HCT116 (cell line): ENCODE measurements at regions not wholly inside any gene's neighbourhood (a gene's known extent, or its start where the extent isn't known, plus 50 kb on each side); places are given as distances from the start of the nearest gene placed in this dataset.

Experiments used
- ATAC-seq: fragments of 200-7000 bp; cut with Tn5 transposase; 2 replicates; pipeline ENCODE4 v1.9.1; 2020; ENCODE audit warnings: mild to moderate bottlenecking, moderate library complexity
- BruUV-seq: library from RNA; stranded (reverse); fragments of 400-500 nt; replicated peaks from 2 replicates; lab custom pipeline; 2021; lab: Mats Ljungman, UMichigan
- CTCF ChIA-PET: fragments of 300-600 bp; sonication (Branson Sonifier 250); formaldehyde crosslinking; loops from one replicate; lab custom pipeline; 2021; ENCODE audit warnings: antibody characterized with exemption; lab: Charles Lee
- POLR2A ChIA-PET: fragments of 300-600, 350-600 bp; sonication (Branson Sonifier 250); formaldehyde crosslinking; loops from one replicate; lab custom pipeline; 2021; ENCODE audit warnings: antibody characterized with exemption; lab: Charles Lee
- RAD21 ChIA-PET, 2 experiments: fragments of 300-600 bp; sonication (Branson Sonifier 250); formaldehyde crosslinking; loops; one replicate each; lab custom pipeline; 2023; ENCODE audit warnings: low total read pairs in 2 of 2; ENCODE audit not compliant: uncharacterized antibody in 2 of 2, unreplicated experiment in 2 of 2, low non-redundant PET in 1 of 2; lab: Charles Lee
- DNase-seq: peaks from one replicate; pipeline ENCODE4 v3.0.0-alpha.2; 2010; ENCODE audit warnings: low read depth, low spot score
- H2AFZ ChIP-seq: fragments of 200-600 bp; shearing (Covaris generic), sonication (generic); 2 replicates; pipeline ENCODE4 v1.6.1; 2017; ENCODE audit warnings: low read depth, mixed run types, mixed read lengths, antibody characterized with exemption, low read length; ENCODE audit not compliant: poor library complexity, severe bottlenecking
- H3K27ac ChIP-seq: 2 replicates; pipeline ENCODE4 v1.5.1; 2012; ENCODE audit warnings: low read depth, low read length
- H3K27me3 ChIP-seq: fragments of 200-600 bp; sonication (generic); 2 replicates; pipeline ENCODE4 v1.6.1; 2016; ENCODE audit warnings: mixed run types, low read length, mixed read lengths; ENCODE audit not compliant: insufficient read depth
- H3K36me3 ChIP-seq, 2 experiments: fragments of 200-500 bp in 1 of 2; fragments of 200-600 bp in 1 of 2; sonication (Bioruptor generic) in 1 of 2; sonication (generic) in 1 of 2; 2 replicates each; pipeline versions ENCODE4 v1.5.1 to v1.6.1; 2014 to 2016; ENCODE audit warnings: low read length in 2 of 2, inconsistent platforms in 1 of 2, mixed read lengths in 1 of 2, mixed run types in 1 of 2; ENCODE audit not compliant: insufficient read depth in 2 of 2, control insufficient read depth in 1 of 2
- H3K4me1 ChIP-seq, 2 experiments: fragments of 200-600 bp in 1 of 2; sonication (generic) in 1 of 2; 2 replicates each; pipeline versions ENCODE4 v1.5.1 to v1.6.1; 2012 to 2017; ENCODE audit warnings: low read length in 2 of 2, inconsistent platforms in 1 of 2, mild to moderate bottlenecking in 1 of 2, mixed read lengths in 1 of 2, mixed run types in 1 of 2, moderate library complexity in 1 of 2; ENCODE audit not compliant: insufficient read depth in 2 of 2, control insufficient read depth in 1 of 2
- H3K4me2 ChIP-seq: fragments of 200-600 bp; sonication (generic); 2 replicates; pipeline ENCODE4 v1.6.1; 2017; ENCODE audit warnings: mixed run types, low read length, mixed read lengths
- H3K4me3 ChIP-seq, 2 experiments: fragments of 200-600 bp in 1 of 2; sonication (generic) in 1 of 2; replicated peaks in 1 of 2; 2 replicates each; pipeline ENCODE4 v1.5.1; 2011 to 2016; ENCODE audit warnings: low read length in 2 of 2, control low read depth in 1 of 2, low read depth in 1 of 2, mild to moderate bottlenecking in 1 of 2, mixed read lengths in 1 of 2, mixed run types in 1 of 2
- H3K79me2 ChIP-seq: fragments of 200-600 bp; sonication (generic); 2 replicates; pipeline ENCODE4 v1.6.1; 2017; ENCODE audit warnings: mild to moderate bottlenecking, mixed run types, low read length, moderate library complexity, mixed read lengths; ENCODE audit not compliant: insufficient read depth
- H3K9ac ChIP-seq: fragments of 200-600 bp; sonication (generic); 2 replicates; pipeline ENCODE4 v1.6.1; 2016; ENCODE audit warnings: low read length, mixed read lengths
- H3K9me2 ChIP-seq: fragments of 200-600 bp; sonication (generic), shearing (Covaris generic); 2 replicates; pipeline ENCODE4 v1.6.1; 2017; ENCODE audit warnings: mixed run types, mild to moderate bottlenecking, moderate library complexity; ENCODE audit not compliant: insufficient read depth
- H3K9me3 ChIP-seq, 2 experiments: fragments of 200-500 bp in 1 of 2; fragments of 200-600 bp in 1 of 2; sonication (Bioruptor generic) in 1 of 2; sonication (generic) in 1 of 2; 2 replicates each; pipeline ENCODE4 v1.6.1; 2014 to 2017; ENCODE audit warnings: low read length in 2 of 2, mixed read lengths in 2 of 2, inconsistent platforms in 1 of 2, low read depth in 1 of 2, mild to moderate bottlenecking in 1 of 2, mixed run types in 1 of 2, moderate library complexity in 1 of 2; ENCODE audit not compliant: control insufficient read depth in 1 of 2, insufficient read depth in 1 of 2
- H4K20me1 ChIP-seq: fragments of 200-600 bp; sonication (generic), shearing (Covaris generic); 2 replicates; pipeline ENCODE4 v1.6.1; 2017; ENCODE audit warnings: mixed run types, mild to moderate bottlenecking, moderate library complexity; ENCODE audit not compliant: insufficient read depth
- RAD21 ChIP-seq: IDR thresholded peaks from 2 replicates; pipeline ENCODE4 v1.6.1; 2012; ENCODE audit warnings: low read depth, mild to moderate bottlenecking
- intact Hi-C: fragments of 100-400 bp; cut with micrococcal nuclease; formaldehyde crosslinking; loops from 2 replicates; pipeline ENCODE4 v1.10.0; 2022
- TF ChIP-seq, protein P1 (sequence below): IDR thresholded peaks from 2 replicates; pipeline ENCODE4 v1.6.1; 2012; ENCODE audit warnings: low read depth
- TF ChIP-seq, protein P2 (sequence below), 3 experiments: fragments of 200-600 bp in 1 of 3; sonication (generic) in 1 of 3; IDR thresholded peaks in 2 of 3; conservative IDR thresholded peaks in 1 of 3; 2 replicates each; pipeline ENCODE4 v1.5.1; 2012 to 2017; ENCODE audit warnings: low read depth in 2 of 3, low read length in 2 of 3, antibody characterized with exemption in 1 of 3, borderline replicate concordance in 1 of 3, control low read depth in 1 of 3, mild to moderate bottlenecking in 1 of 3, mixed read lengths in 1 of 3, mixed run types in 1 of 3, moderate library complexity in 1 of 3; ENCODE audit not compliant: insufficient read depth in 1 of 3

DNA sequence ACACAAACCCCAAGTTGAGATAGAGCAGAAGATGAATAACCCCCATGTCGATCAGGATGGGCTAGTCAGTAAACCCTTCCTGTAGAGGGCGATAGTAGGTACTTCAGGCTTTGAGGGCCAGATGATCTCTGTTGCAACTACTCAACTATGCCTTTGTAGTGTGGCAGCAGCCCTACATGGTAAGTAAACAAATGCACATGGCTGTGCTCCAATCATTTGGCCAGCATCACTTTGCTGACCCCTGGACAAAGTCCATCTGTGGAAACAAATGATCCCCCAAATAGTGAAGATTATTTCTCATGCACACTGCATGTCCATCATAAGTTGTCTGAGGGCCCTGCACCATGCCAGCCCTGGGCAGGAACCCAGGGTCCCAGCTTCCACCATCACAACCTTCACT lies 402.2 kb upstream of the PROK2 start:
- no TSS peak for BruUV-seq
- Histone ChIP-seq H3K27ac (no peak overlapping the region), H3K4me1 (peaks cover 0 to 3% of the 10 kb centered on the region in 2 experiments; a peak in 1 of 4 replicates), H3K9me3 (no peaks in the 10 kb centered on the region), H3K36me3 (no peaks in the 10 kb centered on the region), H4K20me1 (no peaks in the 10 kb centered on the region), H3K9me2 (no peaks in the 10 kb centered on the region), H3K27me3 (0 out of 2 replicates have a peak, but pooled peaks cover 12% of the 10 kb centered on the region), H3K79me2 (no peaks in the 10 kb centered on the region), H2AFZ (no peak overlapping the region), H3K4me2 (no peak overlapping the region), H3K9ac (no peak overlapping the region), H3K4me3 (no peak overlapping the region)
- ChIA-PET CTCF (no interaction called here), POLR2A (no interaction called here), RAD21 (no interaction called here)
- intact Hi-C loops, result no loop called here
- ATAC-seq (peak; percentile 67), DNase-seq (no peak)
- TF ChIP-seq, protein P1, sequence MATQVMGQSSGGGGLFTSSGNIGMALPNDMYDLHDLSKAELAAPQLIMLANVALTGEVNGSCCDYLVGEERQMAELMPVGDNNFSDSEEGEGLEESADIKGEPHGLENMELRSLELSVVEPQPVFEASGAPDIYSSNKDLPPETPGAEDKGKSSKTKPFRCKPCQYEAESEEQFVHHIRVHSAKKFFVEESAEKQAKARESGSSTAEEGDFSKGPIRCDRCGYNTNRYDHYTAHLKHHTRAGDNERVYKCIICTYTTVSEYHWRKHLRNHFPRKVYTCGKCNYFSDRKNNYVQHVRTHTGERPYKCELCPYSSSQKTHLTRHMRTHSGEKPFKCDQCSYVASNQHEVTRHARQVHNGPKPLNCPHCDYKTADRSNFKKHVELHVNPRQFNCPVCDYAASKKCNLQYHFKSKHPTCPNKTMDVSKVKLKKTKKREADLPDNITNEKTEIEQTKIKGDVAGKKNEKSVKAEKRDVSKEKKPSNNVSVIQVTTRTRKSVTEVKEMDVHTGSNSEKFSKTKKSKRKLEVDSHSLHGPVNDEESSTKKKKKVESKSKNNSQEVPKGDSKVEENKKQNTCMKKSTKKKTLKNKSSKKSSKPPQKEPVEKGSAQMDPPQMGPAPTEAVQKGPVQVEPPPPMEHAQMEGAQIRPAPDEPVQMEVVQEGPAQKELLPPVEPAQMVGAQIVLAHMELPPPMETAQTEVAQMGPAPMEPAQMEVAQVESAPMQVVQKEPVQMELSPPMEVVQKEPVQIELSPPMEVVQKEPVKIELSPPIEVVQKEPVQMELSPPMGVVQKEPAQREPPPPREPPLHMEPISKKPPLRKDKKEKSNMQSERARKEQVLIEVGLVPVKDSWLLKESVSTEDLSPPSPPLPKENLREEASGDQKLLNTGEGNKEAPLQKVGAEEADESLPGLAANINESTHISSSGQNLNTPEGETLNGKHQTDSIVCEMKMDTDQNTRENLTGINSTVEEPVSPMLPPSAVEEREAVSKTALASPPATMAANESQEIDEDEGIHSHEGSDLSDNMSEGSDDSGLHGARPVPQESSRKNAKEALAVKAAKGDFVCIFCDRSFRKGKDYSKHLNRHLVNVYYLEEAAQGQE, result no peak
- TF ChIP-seq RAD21, result peak; percentile 25; the same call in 1 of the 2 replicates
- TF ChIP-seq, protein P2, sequence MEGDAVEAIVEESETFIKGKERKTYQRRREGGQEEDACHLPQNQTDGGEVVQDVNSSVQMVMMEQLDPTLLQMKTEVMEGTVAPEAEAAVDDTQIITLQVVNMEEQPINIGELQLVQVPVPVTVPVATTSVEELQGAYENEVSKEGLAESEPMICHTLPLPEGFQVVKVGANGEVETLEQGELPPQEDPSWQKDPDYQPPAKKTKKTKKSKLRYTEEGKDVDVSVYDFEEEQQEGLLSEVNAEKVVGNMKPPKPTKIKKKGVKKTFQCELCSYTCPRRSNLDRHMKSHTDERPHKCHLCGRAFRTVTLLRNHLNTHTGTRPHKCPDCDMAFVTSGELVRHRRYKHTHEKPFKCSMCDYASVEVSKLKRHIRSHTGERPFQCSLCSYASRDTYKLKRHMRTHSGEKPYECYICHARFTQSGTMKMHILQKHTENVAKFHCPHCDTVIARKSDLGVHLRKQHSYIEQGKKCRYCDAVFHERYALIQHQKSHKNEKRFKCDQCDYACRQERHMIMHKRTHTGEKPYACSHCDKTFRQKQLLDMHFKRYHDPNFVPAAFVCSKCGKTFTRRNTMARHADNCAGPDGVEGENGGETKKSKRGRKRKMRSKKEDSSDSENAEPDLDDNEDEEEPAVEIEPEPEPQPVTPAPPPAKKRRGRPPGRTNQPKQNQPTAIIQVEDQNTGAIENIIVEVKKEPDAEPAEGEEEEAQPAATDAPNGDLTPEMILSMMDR (IDR thresholded peaks at IDR 0.05 in 2 of 3, conservative IDR thresholded peaks at IDR 0.05 in 1 of 3; ENCODE audit: borderline replicate concordance in 1 of 3, insufficient read depth in 1 of 3, low read depth in 2 of 3, low read length in 2 of 3), result peak; percentile 10 to 42 (median 42); a peak in 4 of 6 replicates
